ENCODE measurements at regions not wholly inside any gene's neighbourhood (a gene's known extent, or its start where the extent isn't known, plus 50 kb on each side); places are given as distances from the start of the nearest gene placed in this dataset.

- H3K9me3 ChIP-seq: no peaks in the 10 kb centered on the region; the same call in 1 of the 2 replicates
- ChIA-PET POLR2A (no interaction called here), CTCF (interaction anchor here (1.1 kb wide), 1 partner anchor 10 kb away, joined by 3 read pairs; no protein-coding TSS in a partner anchor)
- TF ChIP-seq YY1 (IDR thresholded peaks at IDR 0.05; ENCODE audit: low read depth): no peak
- no peak for TF ChIP-seq NRF1 (IDR thresholded peaks at IDR 0.05; ENCODE audit: low read depth, low read length)
- TF ChIP-seq TAF1 (IDR thresholded peaks at IDR 0.05; ENCODE audit: borderline replicate concordance, low read depth, low read length): no peak
- no peak for TF ChIP-seq RAD21 (IDR thresholded peaks at IDR 0.05; ENCODE audit: low read length)
- no peak for TF ChIP-seq ELF1 (IDR thresholded peaks at IDR 0.05)
- TF ChIP-seq RFX5 (IDR thresholded peaks at IDR 0.05; ENCODE audit: low read length): no peak
- no peak for TF ChIP-seq FOXM1 (IDR thresholded peaks at IDR 0.05; ENCODE audit: low read depth)
- TF ChIP-seq JUND (IDR thresholded peaks at IDR 0.05): no peak
- no peak for TF ChIP-seq GABPA (IDR thresholded peaks at IDR 0.05; ENCODE audit: low read depth)
- no peak for TF ChIP-seq SMC3 (IDR thresholded peaks at IDR 0.05; ENCODE audit: low read depth, low read length)
- no peak for TF ChIP-seq ZBTB33 (IDR thresholded peaks at IDR 0.05; ENCODE audit: borderline replicate concordance, low read depth)
- no peak for TF ChIP-seq CHD2 (IDR thresholded peaks at IDR 0.05; ENCODE audit: low read length, partially characterized antibody)
- TF ChIP-seq USF1 (IDR thresholded peaks at IDR 0.05; ENCODE audit: borderline replicate concordance, low read depth): no peak
- TF ChIP-seq MXI1 (IDR thresholded peaks at IDR 0.05; ENCODE audit: low read depth, low read length): no peak
- no peak for TF ChIP-seq EZH2phosphoT487 (IDR thresholded peaks at IDR 0.05; ENCODE audit: borderline replicate concordance, low read depth)
- no peaks in the 10 kb centered on the region for H3K79me2 ChIP-seq (ENCODE audit: insufficient read depth)
- no peak overlapping the region for H3K27ac ChIP-seq (ENCODE audit: low read depth in 2 of 2, low read length in 1 of 2)
- H4K20me1 ChIP-seq (ENCODE audit: insufficient read depth): no peaks in the 10 kb centered on the region
- no peak overlapping the region for H3K4me2 ChIP-seq
- H3K36me3 ChIP-seq (replicated peaks in 1 of 2; ENCODE audit: control insufficient read depth in 1 of 2, insufficient read depth in 2 of 2, low read length in 1 of 2): no peaks in the 10 kb centered on the region
- DNase-seq: no peak
- H3K4me1 ChIP-seq (ENCODE audit: control insufficient read depth in 1 of 2, insufficient read depth in 2 of 2, low read depth in 1 of 2, low read length in 1 of 2): peaks cover 0 to 5% of the 10 kb centered on the region in 2 experiments; a peak in 2 of 4 replicates
- no peak overlapping the region for H3K9ac ChIP-seq
- H3F3A ChIP-seq (replicated peaks; ENCODE audit: insufficient read depth): no peaks in the 10 kb centered on the region
- 97% methylated on average over 3 of the region's 3 CpGs for WGBS (ENCODE audit: low lambda C conversion rate)
- no peaks in the 10 kb centered on the region for H3K27me3 ChIP-seq (ENCODE audit: insufficient read depth)
- no peaks in the 10 kb centered on the region for H3K9me2 ChIP-seq
- no peak overlapping the region for H2AFZ ChIP-seq (ENCODE audit: low read depth)
- no peak overlapping the region for H3K4me3 ChIP-seq (ENCODE audit: low read depth in 2 of 2, low read length in 1 of 2)
Observed at GRCh38 chr4:100970414-100970813, 376.9 kb downstream of the PPP3CA start.

- DNase-seq: no peak
- Histone ChIP-seq H3K9me3 (no peaks in the 10 kb centered on the region; the same call in 1 of the 2 replicates), H3K4me3 (ENCODE audit: low read depth in 2 of 2, low read length in 1 of 2) (no peak overlapping the region), H3K27me3 (ENCODE audit: insufficient read depth) (no peaks in the 10 kb centered on the region), H3K27ac (ENCODE audit: low read depth in 2 of 2, low read length in 1 of 2) (no peak overlapping the region), H3K4me1 (ENCODE audit: control insufficient read depth in 1 of 2, insufficient read depth in 2 of 2, low read depth in 1 of 2, low read length in 1 of 2) (peaks cover 0 to 5% of the 10 kb centered on the region in 2 experiments; a peak in 2 of 4 replicates), H2AFZ (ENCODE audit: low read depth) (no peak overlapping the region), H3K4me2 (no peak overlapping the region), H3K79me2 (ENCODE audit: insufficient read depth) (no peaks in the 10 kb centered on the region), H4K20me1 (ENCODE audit: insufficient read depth) (no peaks in the 10 kb centered on the region), H3K36me3 (replicated peaks in 1 of 2; ENCODE audit: control insufficient read depth in 1 of 2, insufficient read depth in 2 of 2, low read length in 1 of 2) (no peaks in the 10 kb centered on the region), H3F3A (replicated peaks; ENCODE audit: insufficient read depth) (no peaks in the 10 kb centered on the region), H3K9me2 (no peaks in the 10 kb centered on the region), H3K9ac (no peak overlapping the region)
- TF ChIP-seq TEAD4 (IDR thresholded peaks at IDR 0.05; ENCODE audit: borderline replicate concordance, insufficient read depth) (no peak), FOSL2 (IDR thresholded peaks at IDR 0.05; ENCODE audit: borderline replicate concordance, low read depth) (no peak), PBX3 (IDR thresholded peaks at IDR 0.05) (no peak), MAX (IDR thresholded peaks at IDR 0.05; ENCODE audit: low read depth) (no peak), MXI1 (IDR thresholded peaks at IDR 0.05; ENCODE audit: low read depth, low read length) (no peak), SMC3 (IDR thresholded peaks at IDR 0.05; ENCODE audit: low read depth, low read length) (no peak)
- POLR2A ChIA-PET: no interaction called here
- CTCF ChIA-PET: interaction anchor here (1.1 kb wide), 1 partner anchor 9 kb away, joined by 3 read pairs; no protein-coding TSS in a partner anchor
Observed at GRCh38 chr4:100969925-100970324, 377.4 kb downstream of the PPP3CA start.

Measured in SK-N-SH (cell line).